ENCODE measurements at regions not wholly inside any gene's neighbourhood (a gene's known extent, or its start where the extent isn't known, plus 50 kb on each side); places are given as distances from the start of the nearest gene placed in this dataset.

DNA sequence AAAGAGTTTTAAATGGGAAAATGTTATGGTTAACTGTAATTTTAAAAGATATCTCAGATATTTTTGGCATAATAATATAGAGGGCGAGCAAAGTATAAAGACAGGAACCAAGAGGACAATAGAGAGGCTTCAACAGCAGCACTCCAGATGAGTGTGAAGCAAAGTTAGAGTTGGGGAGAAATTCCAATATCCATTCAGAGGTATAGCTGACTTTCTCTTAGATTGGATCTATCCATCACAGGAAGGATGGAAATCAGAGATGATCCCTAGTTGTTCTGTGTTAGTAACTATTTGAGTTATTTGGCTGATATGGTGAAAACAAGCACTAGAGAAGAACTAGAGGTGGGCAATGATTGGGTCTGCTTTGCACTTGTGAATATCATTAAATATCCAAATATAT lies 786.0 kb upstream of the KLHL1 start:
- H3K27ac ChIP-seq (ENCODE audit: low read depth, low read length) = no peak overlapping the region

GRCh38 chr13:70893832-70894231 lies 785.6 kb upstream of the KLHL1 start:
- Histone ChIP-seq H3K79me2 (ENCODE audit: insufficient read depth, low read length) (no peaks in the 10 kb centered on the region), H3K36me3 (ENCODE audit: insufficient read depth, low read length) (no peaks in the 10 kb centered on the region), H4K20me1 (ENCODE audit: insufficient read depth, low read length) (no peaks in the 10 kb centered on the region), H3K4me3 (ENCODE audit: insufficient read depth, low read length) (no peak overlapping the region), H3K9me3 (ENCODE audit: low read depth, low read length) (no peaks in the 10 kb centered on the region), H3K27me3 (ENCODE audit: insufficient read depth, low read length) (no peaks in the 10 kb centered on the region), H2AFZ (ENCODE audit: low read length) (no peak overlapping the region), H3K27ac (ENCODE audit: low read depth, low read length) (no peak overlapping the region), H3K4me2 (ENCODE audit: insufficient read depth, low read length) (no peak overlapping the region), H3K4me1 (ENCODE audit: insufficient read depth, low read length) (no peaks in the 10 kb centered on the region)
- DNase-seq (ENCODE audit: insufficient read length, low spot score, missing footprints) = no peak
- TF ChIP-seq, protein P1, sequence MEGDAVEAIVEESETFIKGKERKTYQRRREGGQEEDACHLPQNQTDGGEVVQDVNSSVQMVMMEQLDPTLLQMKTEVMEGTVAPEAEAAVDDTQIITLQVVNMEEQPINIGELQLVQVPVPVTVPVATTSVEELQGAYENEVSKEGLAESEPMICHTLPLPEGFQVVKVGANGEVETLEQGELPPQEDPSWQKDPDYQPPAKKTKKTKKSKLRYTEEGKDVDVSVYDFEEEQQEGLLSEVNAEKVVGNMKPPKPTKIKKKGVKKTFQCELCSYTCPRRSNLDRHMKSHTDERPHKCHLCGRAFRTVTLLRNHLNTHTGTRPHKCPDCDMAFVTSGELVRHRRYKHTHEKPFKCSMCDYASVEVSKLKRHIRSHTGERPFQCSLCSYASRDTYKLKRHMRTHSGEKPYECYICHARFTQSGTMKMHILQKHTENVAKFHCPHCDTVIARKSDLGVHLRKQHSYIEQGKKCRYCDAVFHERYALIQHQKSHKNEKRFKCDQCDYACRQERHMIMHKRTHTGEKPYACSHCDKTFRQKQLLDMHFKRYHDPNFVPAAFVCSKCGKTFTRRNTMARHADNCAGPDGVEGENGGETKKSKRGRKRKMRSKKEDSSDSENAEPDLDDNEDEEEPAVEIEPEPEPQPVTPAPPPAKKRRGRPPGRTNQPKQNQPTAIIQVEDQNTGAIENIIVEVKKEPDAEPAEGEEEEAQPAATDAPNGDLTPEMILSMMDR (IDR thresholded peaks at IDR 0.05; ENCODE audit: extremely low read depth, low read depth, low read length) = no peak

More for the DNA sequence above, 786.0 kb upstream of the KLHL1 start:
- DNase-seq (ENCODE audit: insufficient read length, low spot score, missing footprints) = no peak
- Histone ChIP-seq H3K4me3 (ENCODE audit: insufficient read depth, low read length) (no peak overlapping the region), H3K79me2 (ENCODE audit: insufficient read depth, low read length) (no peaks in the 10 kb centered on the region), H4K20me1 (ENCODE audit: insufficient read depth, low read length) (no peaks in the 10 kb centered on the region), H2AFZ (ENCODE audit: low read length) (no peak overlapping the region), H3K36me3 (ENCODE audit: insufficient read depth, low read length) (no peaks in the 10 kb centered on the region), H3K4me1 (ENCODE audit: insufficient read depth, low read length) (no peaks in the 10 kb centered on the region), H3K4me2 (ENCODE audit: insufficient read depth, low read length) (no peak overlapping the region), H3K9me3 (ENCODE audit: low read depth, low read length) (no peaks in the 10 kb centered on the region), H3K27me3 (ENCODE audit: insufficient read depth, low read length) (no peaks in the 10 kb centered on the region)
- TF ChIP-seq, protein P1 (IDR thresholded peaks at IDR 0.05; ENCODE audit: extremely low read depth, low read depth, low read length) = no peak

DNA sequence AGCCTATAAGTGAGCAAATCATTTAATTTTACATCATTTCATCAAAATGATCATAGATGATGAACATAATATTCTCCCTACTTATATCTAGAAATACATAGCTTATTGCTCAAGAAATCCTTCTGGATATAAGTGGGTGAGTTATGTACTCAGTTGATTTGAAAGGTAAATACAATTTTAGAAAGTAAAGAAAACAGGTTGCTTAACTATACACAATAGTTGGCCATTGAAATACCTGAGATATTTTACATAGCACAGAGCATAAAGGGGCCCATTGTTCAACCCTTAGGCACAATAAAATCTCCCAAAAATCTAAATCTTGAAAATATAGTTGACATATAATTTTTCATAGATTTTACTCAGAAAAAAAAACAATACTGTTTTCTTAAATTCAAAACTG lies 782.0 kb upstream of the KLHL1 start:
- no peak for DNase-seq (ENCODE audit: insufficient read length, low spot score, missing footprints)
- H3K79me2 ChIP-seq (ENCODE audit: insufficient read depth, low read length) = no peaks in the 10 kb centered on the region
- peaks cover 5% of the 10 kb centered on the region for H3K9me3 ChIP-seq (ENCODE audit: low read depth, low read length)
- H3K4me1 ChIP-seq (ENCODE audit: insufficient read depth, low read length) = no peaks in the 10 kb centered on the region
- no peak overlapping the region for H3K27ac ChIP-seq (ENCODE audit: low read depth, low read length)
- H3K4me2 ChIP-seq (ENCODE audit: insufficient read depth, low read length) = no peak overlapping the region
- H4K20me1 ChIP-seq (ENCODE audit: insufficient read depth, low read length) = no peaks in the 10 kb centered on the region
- H2AFZ ChIP-seq (ENCODE audit: low read length) = no peak overlapping the region
- H3K27me3 ChIP-seq (ENCODE audit: insufficient read depth, low read length) = no peaks in the 10 kb centered on the region
- TF ChIP-seq, protein P1 (IDR thresholded peaks at IDR 0.05; ENCODE audit: extremely low read depth, low read depth, low read length) = no peak
- H3K36me3 ChIP-seq (ENCODE audit: insufficient read depth, low read length) = no peaks in the 10 kb centered on the region
- no peak overlapping the region for H3K4me3 ChIP-seq (ENCODE audit: insufficient read depth, low read length)

DNA sequence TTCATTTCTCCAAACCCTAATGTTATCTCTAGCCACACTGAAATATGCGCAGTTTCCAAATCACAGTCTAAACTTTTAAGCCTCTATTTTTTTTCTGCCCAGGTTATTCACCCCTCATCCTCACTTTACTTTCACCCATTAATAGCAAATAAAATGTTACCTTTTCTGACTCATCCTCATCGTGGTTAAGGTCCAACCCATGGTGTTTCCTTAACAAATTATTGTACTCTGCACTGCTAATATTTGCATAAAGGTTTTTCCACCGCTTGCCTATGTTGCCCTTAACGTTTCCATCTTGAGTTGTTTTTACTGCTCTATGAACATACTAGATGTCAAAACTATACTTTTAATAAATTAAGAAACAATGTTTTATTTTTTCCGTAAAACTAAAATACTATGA lies 780.9 kb upstream of the KLHL1 start:
- Histone ChIP-seq H3K4me2 (ENCODE audit: insufficient read depth, low read length) (no peak overlapping the region), H3K27me3 (ENCODE audit: insufficient read depth, low read length) (no peaks in the 10 kb centered on the region), H3K27ac (ENCODE audit: low read depth, low read length) (no peak overlapping the region), H3K4me3 (ENCODE audit: insufficient read depth, low read length) (no peak overlapping the region), H3K9me3 (ENCODE audit: low read depth, low read length) (peaks cover 5% of the 10 kb centered on the region), H3K36me3 (ENCODE audit: insufficient read depth, low read length) (no peaks in the 10 kb centered on the region), H4K20me1 (ENCODE audit: insufficient read depth, low read length) (no peaks in the 10 kb centered on the region), H3K79me2 (ENCODE audit: insufficient read depth, low read length) (no peaks in the 10 kb centered on the region), H2AFZ (ENCODE audit: low read length) (no peak overlapping the region), H3K4me1 (ENCODE audit: insufficient read depth, low read length) (no peaks in the 10 kb centered on the region)
- TF ChIP-seq, protein P1 (IDR thresholded peaks at IDR 0.05; ENCODE audit: extremely low read depth, low read depth, low read length) = no peak
- DNase-seq (ENCODE audit: insufficient read length, low spot score, missing footprints) = peak; percentile 3

All from osteoblast (primary cell).